Calu3 (cell line): ENCODE measurements at regions not wholly inside any gene's neighbourhood (a gene's known extent, or its start where the extent isn't known, plus 50 kb on each side); places are given as distances from the start of the nearest gene placed in this dataset.

Experiments
- BruUV-seq: library from RNA; stranded (reverse); fragments of 400-500 nt; replicated peaks from 2 replicates; lab custom pipeline; 2021; lab: Mats Ljungman, UMichigan
- CTCF ChIA-PET: fragments of 300-600 bp; sonication (Branson Sonifier 250); formaldehyde crosslinking; loops from one replicate; lab custom pipeline; 2022; ENCODE audit warnings: antibody characterized with exemption; lab: Charles Lee
- DNase-seq: peaks from one replicate; pipeline ENCODE4 v3.0.0; 2022
- H3K27ac Mint-ChIP-seq: one replicate; pipeline ENCODE4 v1.8.0; 2022; ENCODE audit warnings: mixed read lengths; ENCODE audit not compliant: unreplicated experiment
- H3K27me3 Mint-ChIP-seq: one replicate; pipeline ENCODE4 v1.8.0; 2022; ENCODE audit warnings: mixed read lengths; ENCODE audit not compliant: unreplicated experiment
- H3K36me3 Mint-ChIP-seq: one replicate; pipeline ENCODE4 v1.8.0; 2022; ENCODE audit warnings: mild to moderate bottlenecking, moderate library complexity, mixed read lengths; ENCODE audit not compliant: insufficient read depth, unreplicated experiment
- H3K4me1 Mint-ChIP-seq: one replicate; pipeline ENCODE4 v1.8.0; 2022; ENCODE audit warnings: mild to moderate bottlenecking, low read depth, mixed read lengths; ENCODE audit not compliant: unreplicated experiment
- H3K4me3 Mint-ChIP-seq: one replicate; pipeline ENCODE4 v1.8.0; 2022; ENCODE audit warnings: mild to moderate bottlenecking, low read depth, moderate library complexity, mixed read lengths; ENCODE audit not compliant: unreplicated experiment
- H3K9me3 Mint-ChIP-seq: one replicate; pipeline ENCODE4 v1.8.0; 2022; ENCODE audit warnings: low read depth, mixed read lengths; ENCODE audit not compliant: unreplicated experiment
- intact Hi-C: fragments of 100-400 bp; cut with micrococcal nuclease; formaldehyde crosslinking; loops from one replicate; pipeline ENCODE4 v1.10.0; 2022; ENCODE audit not compliant: unreplicated experiment
- TF ChIP-seq, protein P1 (sequence below): fragments of 200-600 bp; IDR thresholded peaks from one replicate; pipeline ENCODE4 v1.8.0; 2022; ENCODE audit warnings: antibody characterized with exemption; ENCODE audit not compliant: unreplicated experiment

DNA sequence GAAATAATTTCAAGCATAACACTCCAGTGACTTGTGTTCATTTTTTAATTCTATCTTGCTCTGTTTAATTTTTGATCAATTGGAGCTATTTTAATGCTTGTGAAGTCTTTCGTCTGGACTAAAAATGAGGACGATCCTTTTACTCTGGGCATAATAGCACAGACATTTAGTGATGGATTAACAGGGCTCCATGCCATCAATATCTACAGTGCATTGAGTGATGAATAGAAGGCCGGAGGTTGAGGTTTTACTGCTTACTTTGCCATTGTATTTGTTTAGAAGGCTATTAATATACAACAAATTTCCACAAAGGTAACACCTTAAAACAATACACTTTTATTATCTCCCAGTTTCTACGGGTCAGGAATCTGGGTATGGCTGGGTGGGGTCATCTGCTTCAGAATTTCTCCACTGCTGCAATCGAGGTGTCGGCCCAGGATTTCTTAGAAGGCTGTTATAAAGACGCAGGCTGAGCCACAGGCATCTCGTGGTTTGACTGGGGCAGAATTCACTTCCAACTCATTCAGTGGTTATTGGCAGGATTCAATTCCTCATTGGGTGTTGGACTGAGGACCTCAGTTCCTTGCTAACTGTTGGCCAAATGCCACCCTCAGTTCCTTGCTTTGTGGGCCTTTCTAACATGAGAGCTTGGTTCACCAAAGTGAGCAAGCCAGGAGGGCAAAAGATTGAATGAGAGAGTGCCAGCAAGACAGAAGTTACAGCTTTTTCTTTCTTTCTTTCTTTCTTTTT, 265.4 kb upstream of the VLDLR start:
- TF ChIP-seq, protein P1, sequence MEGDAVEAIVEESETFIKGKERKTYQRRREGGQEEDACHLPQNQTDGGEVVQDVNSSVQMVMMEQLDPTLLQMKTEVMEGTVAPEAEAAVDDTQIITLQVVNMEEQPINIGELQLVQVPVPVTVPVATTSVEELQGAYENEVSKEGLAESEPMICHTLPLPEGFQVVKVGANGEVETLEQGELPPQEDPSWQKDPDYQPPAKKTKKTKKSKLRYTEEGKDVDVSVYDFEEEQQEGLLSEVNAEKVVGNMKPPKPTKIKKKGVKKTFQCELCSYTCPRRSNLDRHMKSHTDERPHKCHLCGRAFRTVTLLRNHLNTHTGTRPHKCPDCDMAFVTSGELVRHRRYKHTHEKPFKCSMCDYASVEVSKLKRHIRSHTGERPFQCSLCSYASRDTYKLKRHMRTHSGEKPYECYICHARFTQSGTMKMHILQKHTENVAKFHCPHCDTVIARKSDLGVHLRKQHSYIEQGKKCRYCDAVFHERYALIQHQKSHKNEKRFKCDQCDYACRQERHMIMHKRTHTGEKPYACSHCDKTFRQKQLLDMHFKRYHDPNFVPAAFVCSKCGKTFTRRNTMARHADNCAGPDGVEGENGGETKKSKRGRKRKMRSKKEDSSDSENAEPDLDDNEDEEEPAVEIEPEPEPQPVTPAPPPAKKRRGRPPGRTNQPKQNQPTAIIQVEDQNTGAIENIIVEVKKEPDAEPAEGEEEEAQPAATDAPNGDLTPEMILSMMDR: no peak
- no peaks in the 10 kb centered on the region for H3K27me3 Mint-ChIP-seq
- no peak overlapping the region for H3K27ac Mint-ChIP-seq
- no peaks in the 10 kb centered on the region for H3K36me3 Mint-ChIP-seq
- H3K4me1 Mint-ChIP-seq: no peaks in the 10 kb centered on the region
- H3K4me3 Mint-ChIP-seq: no peak overlapping the region
- intact Hi-C loops: no loop called here
- no peak for DNase-seq
- CTCF ChIA-PET: interaction anchor here (0.7 kb wide), 1 partner anchor 81 kb away, joined by 4 read pairs; no protein-coding TSS in a partner anchor
- H3K9me3 Mint-ChIP-seq: no peaks in the 10 kb centered on the region
- BruUV-seq: no TSS peak

DNA sequence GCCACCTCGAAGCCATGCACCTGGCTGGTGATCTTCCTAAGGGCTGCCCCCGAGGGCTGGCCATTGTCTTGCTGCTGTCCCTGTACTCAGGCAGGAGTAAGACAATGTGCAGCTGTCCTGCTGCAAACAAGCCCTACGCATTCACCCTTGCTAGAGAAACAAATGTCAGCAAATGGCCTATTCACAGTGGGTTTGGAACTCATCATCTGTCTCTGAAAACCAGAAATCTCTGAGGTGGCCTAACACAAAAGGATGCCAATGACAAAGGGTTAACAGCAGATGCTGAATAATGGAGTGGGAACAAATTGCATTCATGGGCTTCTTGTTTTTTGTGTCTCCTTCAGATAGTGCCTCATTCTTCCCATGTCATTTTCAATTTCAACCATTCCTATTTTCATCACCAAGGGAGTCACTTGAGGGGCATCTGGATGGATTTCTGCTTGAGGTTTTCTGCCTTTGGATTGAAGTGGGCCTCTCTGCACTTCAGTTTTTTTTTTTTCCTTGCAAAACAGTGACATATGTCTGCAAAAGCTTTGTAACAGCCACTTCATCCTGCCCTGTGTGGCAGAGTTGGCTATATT, 261.6 kb upstream of the VLDLR start:
- TF ChIP-seq, protein P1: no peak
- BruUV-seq: no TSS peak
- CTCF ChIA-PET: no interaction called here
- no peak for DNase-seq
- Mint-ChIP-seq H3K4me3 (no peak overlapping the region), H3K36me3 (no peaks in the 10 kb centered on the region), H3K9me3 (no peaks in the 10 kb centered on the region), H3K27me3 (peaks cover 14% of the 10 kb centered on the region), H3K27ac (no peak overlapping the region), H3K4me1 (no peaks in the 10 kb centered on the region)
- intact Hi-C loops: no loop called here

DNA sequence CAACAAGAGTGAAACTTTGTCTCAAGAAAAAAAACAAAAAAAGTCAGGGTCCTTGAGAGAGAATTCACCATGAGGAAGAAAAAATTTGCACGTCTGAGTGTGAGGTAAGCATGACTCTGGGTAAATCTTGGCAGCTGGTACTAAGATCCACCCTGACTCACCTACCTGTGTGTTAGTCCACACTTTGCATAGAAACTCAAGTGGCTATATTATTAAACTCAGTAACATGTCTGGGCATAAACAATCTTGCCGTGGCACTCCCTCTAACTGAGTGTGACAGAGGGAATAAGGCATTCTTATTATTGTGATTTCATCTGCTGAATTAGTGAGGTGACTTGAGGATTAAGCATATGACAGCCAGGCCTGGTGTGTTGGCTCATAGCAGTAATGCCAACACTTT, 259.4 kb upstream of the VLDLR start:
- CTCF ChIA-PET: no interaction called here
- intact Hi-C loops: no loop called here
- Mint-ChIP-seq H3K27me3 (peaks cover 14% of the 10 kb centered on the region), H3K27ac (no peak overlapping the region), H3K4me3 (no peak overlapping the region), H3K9me3 (no peaks in the 10 kb centered on the region), H3K36me3 (no peaks in the 10 kb centered on the region), H3K4me1 (no peaks in the 10 kb centered on the region)
- TF ChIP-seq, protein P1: no peak
- no TSS peak for BruUV-seq
- DNase-seq: no peak

DNA sequence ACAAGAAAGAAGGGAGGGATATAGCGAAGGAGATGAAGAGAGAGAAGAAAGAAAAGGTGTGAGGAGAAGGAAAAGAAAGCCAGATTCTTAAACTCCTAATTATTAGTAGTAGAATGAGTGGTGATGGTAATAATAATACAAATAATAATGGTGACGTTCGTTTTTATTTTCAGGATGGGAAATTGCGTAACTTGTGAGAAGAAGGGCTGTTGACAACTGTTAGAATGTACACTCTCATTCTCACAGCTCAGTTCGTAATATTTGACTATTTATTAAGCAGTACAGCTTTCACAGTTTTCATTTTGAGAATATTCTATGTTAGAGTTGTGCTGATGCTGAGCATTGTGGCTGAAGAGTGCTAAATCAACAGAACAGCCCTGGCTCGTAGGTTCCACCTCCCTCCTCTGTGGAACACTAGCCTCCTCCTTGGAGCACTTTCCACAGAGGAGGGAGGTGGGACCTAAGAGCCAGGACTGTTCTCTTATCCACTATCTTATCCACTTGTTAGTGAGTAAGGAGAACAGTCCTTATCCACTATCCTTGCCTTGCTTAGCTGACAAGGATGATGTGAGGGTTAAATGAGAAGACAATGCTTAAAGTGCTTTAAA, 258.3 kb upstream of the VLDLR start:
- BruUV-seq: no TSS peak
- H3K9me3 Mint-ChIP-seq: no peaks in the 10 kb centered on the region
- TF ChIP-seq, protein P1: no peak
- H3K27ac Mint-ChIP-seq: no peak overlapping the region
- intact Hi-C loops: no loop called here
- no peak for DNase-seq
- H3K36me3 Mint-ChIP-seq: no peaks in the 10 kb centered on the region
- CTCF ChIA-PET: no interaction called here
- no peak overlapping the region for H3K4me3 Mint-ChIP-seq
- peaks cover 14% of the 10 kb centered on the region for H3K27me3 Mint-ChIP-seq
- no peaks in the 10 kb centered on the region for H3K4me1 Mint-ChIP-seq
